A673 (cell line): ENCODE measurements at regions not wholly inside any gene's neighbourhood (a gene's known extent, or its start where the extent isn't known, plus 50 kb on each side); places are given as distances from the start of the nearest gene placed in this dataset.

Source experiments
- EZH2 ChIP-seq: fragments of 200-600 bp; sonication (generic); IDR thresholded peaks from 2 replicates; pipeline ENCODE4 v1.6.1; 2017; ENCODE audit warnings: borderline replicate concordance, low read depth, mild to moderate bottlenecking, mixed read lengths, antibody characterized with exemption, low read length; ENCODE audit not compliant: poor library complexity, severe bottlenecking
- TF ChIP-seq, protein P1 (sequence below): fragments of 300-800, 200-600 bp; sonication (generic); conservative IDR thresholded peaks from 2 replicates; pipeline ENCODE4 v1.5.1; 2017; ENCODE audit warnings: low read depth, mild to moderate bottlenecking, antibody characterized with exemption, low read length, moderate library complexity, mixed read lengths

DNA sequence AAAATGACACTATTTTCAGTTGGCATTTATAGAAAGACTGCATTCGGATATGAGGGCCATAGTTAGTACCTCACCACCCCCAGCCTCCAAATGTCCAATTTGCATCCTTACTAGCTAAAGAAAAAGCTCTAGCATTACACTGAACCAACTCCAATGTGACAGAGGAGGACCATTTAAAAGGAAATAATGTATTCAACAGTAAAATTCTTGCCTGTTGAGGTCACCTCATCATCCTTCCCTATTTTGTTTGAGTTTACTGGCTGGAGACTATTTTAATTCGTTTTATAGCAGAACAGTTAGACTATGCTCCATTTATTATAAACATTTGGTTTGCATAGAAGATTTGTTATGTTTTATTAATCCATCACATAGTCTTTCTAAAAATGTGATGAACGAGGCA lies 88.2 kb upstream of the PPARGC1A start:
- TF ChIP-seq, protein P1, sequence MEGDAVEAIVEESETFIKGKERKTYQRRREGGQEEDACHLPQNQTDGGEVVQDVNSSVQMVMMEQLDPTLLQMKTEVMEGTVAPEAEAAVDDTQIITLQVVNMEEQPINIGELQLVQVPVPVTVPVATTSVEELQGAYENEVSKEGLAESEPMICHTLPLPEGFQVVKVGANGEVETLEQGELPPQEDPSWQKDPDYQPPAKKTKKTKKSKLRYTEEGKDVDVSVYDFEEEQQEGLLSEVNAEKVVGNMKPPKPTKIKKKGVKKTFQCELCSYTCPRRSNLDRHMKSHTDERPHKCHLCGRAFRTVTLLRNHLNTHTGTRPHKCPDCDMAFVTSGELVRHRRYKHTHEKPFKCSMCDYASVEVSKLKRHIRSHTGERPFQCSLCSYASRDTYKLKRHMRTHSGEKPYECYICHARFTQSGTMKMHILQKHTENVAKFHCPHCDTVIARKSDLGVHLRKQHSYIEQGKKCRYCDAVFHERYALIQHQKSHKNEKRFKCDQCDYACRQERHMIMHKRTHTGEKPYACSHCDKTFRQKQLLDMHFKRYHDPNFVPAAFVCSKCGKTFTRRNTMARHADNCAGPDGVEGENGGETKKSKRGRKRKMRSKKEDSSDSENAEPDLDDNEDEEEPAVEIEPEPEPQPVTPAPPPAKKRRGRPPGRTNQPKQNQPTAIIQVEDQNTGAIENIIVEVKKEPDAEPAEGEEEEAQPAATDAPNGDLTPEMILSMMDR: no peak
- TF ChIP-seq EZH2: no peak
